HCT116 (cell line): ENCODE measurements at regions not wholly inside any gene's neighbourhood (a gene's known extent, or its start where the extent isn't known, plus 50 kb on each side); places are given as distances from the start of the nearest gene placed in this dataset.

Experiments used
- ATAC-seq: fragments of 200-7000 bp; cut with Tn5 transposase; 2 replicates; pipeline ENCODE4 v1.9.1; 2020; ENCODE audit warnings: mild to moderate bottlenecking, moderate library complexity
- BruUV-seq: library from RNA; stranded (reverse); fragments of 400-500 nt; replicated peaks from 2 replicates; lab custom pipeline; 2021; lab: Mats Ljungman, UMichigan
- CTCF ChIA-PET: fragments of 300-600 bp; sonication (Branson Sonifier 250); formaldehyde crosslinking; loops from one replicate; lab custom pipeline; 2021; ENCODE audit warnings: antibody characterized with exemption; lab: Charles Lee
- POLR2A ChIA-PET: fragments of 300-600, 350-600 bp; sonication (Branson Sonifier 250); formaldehyde crosslinking; loops from one replicate; lab custom pipeline; 2021; ENCODE audit warnings: antibody characterized with exemption; lab: Charles Lee
- RAD21 ChIA-PET, 2 experiments: fragments of 300-600 bp; sonication (Branson Sonifier 250); formaldehyde crosslinking; loops; one replicate each; lab custom pipeline; 2023; ENCODE audit warnings: low total read pairs in 2 of 2; ENCODE audit not compliant: uncharacterized antibody in 2 of 2, unreplicated experiment in 2 of 2, low non-redundant PET in 1 of 2; lab: Charles Lee
- DNase-seq: peaks from one replicate; pipeline ENCODE4 v3.0.0-alpha.2; 2010; ENCODE audit warnings: low read depth, low spot score
- H2AFZ ChIP-seq: fragments of 200-600 bp; shearing (Covaris generic), sonication (generic); 2 replicates; pipeline ENCODE4 v1.6.1; 2017; ENCODE audit warnings: low read depth, mixed run types, mixed read lengths, antibody characterized with exemption, low read length; ENCODE audit not compliant: poor library complexity, severe bottlenecking
- H3K27ac ChIP-seq: 2 replicates; pipeline ENCODE4 v1.5.1; 2012; ENCODE audit warnings: low read depth, low read length
- H3K27me3 ChIP-seq: fragments of 200-600 bp; sonication (generic); 2 replicates; pipeline ENCODE4 v1.6.1; 2016; ENCODE audit warnings: mixed run types, low read length, mixed read lengths; ENCODE audit not compliant: insufficient read depth
- H3K36me3 ChIP-seq, 2 experiments: fragments of 200-500 bp in 1 of 2; fragments of 200-600 bp in 1 of 2; sonication (Bioruptor generic) in 1 of 2; sonication (generic) in 1 of 2; 2 replicates each; pipeline versions ENCODE4 v1.5.1 to v1.6.1; 2014 to 2016; ENCODE audit warnings: low read length in 2 of 2, inconsistent platforms in 1 of 2, mixed read lengths in 1 of 2, mixed run types in 1 of 2; ENCODE audit not compliant: insufficient read depth in 2 of 2, control insufficient read depth in 1 of 2
- H3K4me1 ChIP-seq, 2 experiments: fragments of 200-600 bp in 1 of 2; sonication (generic) in 1 of 2; 2 replicates each; pipeline versions ENCODE4 v1.5.1 to v1.6.1; 2012 to 2017; ENCODE audit warnings: low read length in 2 of 2, inconsistent platforms in 1 of 2, mild to moderate bottlenecking in 1 of 2, mixed read lengths in 1 of 2, mixed run types in 1 of 2, moderate library complexity in 1 of 2; ENCODE audit not compliant: insufficient read depth in 2 of 2, control insufficient read depth in 1 of 2
- H3K4me2 ChIP-seq: fragments of 200-600 bp; sonication (generic); 2 replicates; pipeline ENCODE4 v1.6.1; 2017; ENCODE audit warnings: mixed run types, low read length, mixed read lengths
- H3K4me3 ChIP-seq, 2 experiments: fragments of 200-600 bp in 1 of 2; sonication (generic) in 1 of 2; replicated peaks in 1 of 2; 2 replicates each; pipeline ENCODE4 v1.5.1; 2011 to 2016; ENCODE audit warnings: low read length in 2 of 2, control low read depth in 1 of 2, low read depth in 1 of 2, mild to moderate bottlenecking in 1 of 2, mixed read lengths in 1 of 2, mixed run types in 1 of 2
- H3K79me2 ChIP-seq: fragments of 200-600 bp; sonication (generic); 2 replicates; pipeline ENCODE4 v1.6.1; 2017; ENCODE audit warnings: mild to moderate bottlenecking, mixed run types, low read length, moderate library complexity, mixed read lengths; ENCODE audit not compliant: insufficient read depth
- H3K9ac ChIP-seq: fragments of 200-600 bp; sonication (generic); 2 replicates; pipeline ENCODE4 v1.6.1; 2016; ENCODE audit warnings: low read length, mixed read lengths
- H3K9me2 ChIP-seq: fragments of 200-600 bp; sonication (generic), shearing (Covaris generic); 2 replicates; pipeline ENCODE4 v1.6.1; 2017; ENCODE audit warnings: mixed run types, mild to moderate bottlenecking, moderate library complexity; ENCODE audit not compliant: insufficient read depth
- H3K9me3 ChIP-seq, 2 experiments: fragments of 200-500 bp in 1 of 2; fragments of 200-600 bp in 1 of 2; sonication (Bioruptor generic) in 1 of 2; sonication (generic) in 1 of 2; 2 replicates each; pipeline ENCODE4 v1.6.1; 2014 to 2017; ENCODE audit warnings: low read length in 2 of 2, mixed read lengths in 2 of 2, inconsistent platforms in 1 of 2, low read depth in 1 of 2, mild to moderate bottlenecking in 1 of 2, mixed run types in 1 of 2, moderate library complexity in 1 of 2; ENCODE audit not compliant: control insufficient read depth in 1 of 2, insufficient read depth in 1 of 2
- H4K20me1 ChIP-seq: fragments of 200-600 bp; sonication (generic), shearing (Covaris generic); 2 replicates; pipeline ENCODE4 v1.6.1; 2017; ENCODE audit warnings: mixed run types, mild to moderate bottlenecking, moderate library complexity; ENCODE audit not compliant: insufficient read depth
- ATF3 ChIP-seq: IDR thresholded peaks from 2 replicates; pipeline ENCODE4 v1.6.1; 2012
- CBX3 ChIP-seq: IDR thresholded peaks from 2 replicates; pipeline ENCODE4 v1.6.1; 2012; ENCODE audit warnings: low read depth
- CEBPB ChIP-seq: IDR thresholded peaks from 2 replicates; pipeline ENCODE4 v1.6.1; 2012; ENCODE audit warnings: low read depth
- ELF1 ChIP-seq: IDR thresholded peaks from 2 replicates; pipeline ENCODE4 v1.6.1; 2012; ENCODE audit warnings: low read depth, borderline replicate concordance
- EZH2 ChIP-seq: fragments of 200-600 bp; sonication (generic); IDR thresholded peaks from 2 replicates; pipeline ENCODE4 v1.6.1; 2017; ENCODE audit warnings: antibody characterized with exemption, mixed run types
- EZH2phosphoT487 ChIP-seq: fragments of 200-600 bp; IDR thresholded peaks from 2 replicates; pipeline ENCODE4 v1.6.1; 2018; ENCODE audit warnings: antibody characterized with exemption, borderline replicate concordance
- MAX ChIP-seq: IDR thresholded peaks from 2 replicates; pipeline ENCODE4 v1.6.1; 2012
- POLR2A ChIP-seq: IDR thresholded peaks from 2 replicates; pipeline ENCODE4 v1.7.0; 2011; ENCODE audit warnings: borderline replicate concordance; ENCODE audit not compliant: insufficient read depth, insufficient read length; ENCODE audit errors: extremely low read depth
- POLR2AphosphoS5 ChIP-seq: IDR thresholded peaks from 2 replicates; pipeline ENCODE4 v1.6.1; 2011; ENCODE audit warnings: mild to moderate bottlenecking, low read depth, low read length, moderate library complexity
- RAD21 ChIP-seq: IDR thresholded peaks from 2 replicates; pipeline ENCODE4 v1.6.1; 2012; ENCODE audit warnings: low read depth, mild to moderate bottlenecking
- SIN3A ChIP-seq: IDR thresholded peaks from 2 replicates; pipeline ENCODE4 v1.6.1; 2012; ENCODE audit warnings: low read depth
- SP1 ChIP-seq: IDR thresholded peaks from 2 replicates; pipeline ENCODE4 v1.6.1; 2012; ENCODE audit warnings: low read depth
- TCF7L2 ChIP-seq: IDR thresholded peaks from 2 replicates; pipeline ENCODE4 v1.7.0; 2011; ENCODE audit warnings: borderline replicate concordance, inconsistent platforms; ENCODE audit not compliant: insufficient read depth, insufficient read length; ENCODE audit errors: extremely low read depth
- YY1 ChIP-seq: IDR thresholded peaks from 2 replicates; pipeline ENCODE4 v1.6.1; 2011; ENCODE audit warnings: low read length, low read depth, moderate library complexity, mild to moderate bottlenecking; ENCODE audit not compliant: insufficient replicate concordance; ENCODE audit errors: extremely low read depth
- ZBTB33 ChIP-seq: IDR thresholded peaks from 2 replicates; pipeline ENCODE4 v1.6.1; 2011; ENCODE audit warnings: mild to moderate bottlenecking, low read length, moderate library complexity; ENCODE audit not compliant: insufficient replicate concordance; ENCODE audit errors: extremely low read depth
- ZFX ChIP-seq: fragments of 450-650 bp; IDR thresholded peaks from 2 replicates; pipeline ENCODE4 v1.6.1; 2017
- intact Hi-C: fragments of 100-400 bp; cut with micrococcal nuclease; formaldehyde crosslinking; loops from 2 replicates; pipeline ENCODE4 v1.10.0; 2022
- TF ChIP-seq, protein P1 (sequence below), 3 experiments: fragments of 200-600 bp in 1 of 3; sonication (generic) in 1 of 3; IDR thresholded peaks in 2 of 3; conservative IDR thresholded peaks in 1 of 3; 2 replicates each; pipeline ENCODE4 v1.5.1; 2012 to 2017; ENCODE audit warnings: low read depth in 2 of 3, low read length in 2 of 3, antibody characterized with exemption in 1 of 3, borderline replicate concordance in 1 of 3, control low read depth in 1 of 3, mild to moderate bottlenecking in 1 of 3, mixed read lengths in 1 of 3, mixed run types in 1 of 3, moderate library complexity in 1 of 3; ENCODE audit not compliant: insufficient read depth in 1 of 3

GRCh38 chr3:118765636-118766305 lies 268.9 kb downstream of the IGSF11 start (continued):
- TF ChIP-seq EZH2 (no peak), RAD21 (no peak)

DNA sequence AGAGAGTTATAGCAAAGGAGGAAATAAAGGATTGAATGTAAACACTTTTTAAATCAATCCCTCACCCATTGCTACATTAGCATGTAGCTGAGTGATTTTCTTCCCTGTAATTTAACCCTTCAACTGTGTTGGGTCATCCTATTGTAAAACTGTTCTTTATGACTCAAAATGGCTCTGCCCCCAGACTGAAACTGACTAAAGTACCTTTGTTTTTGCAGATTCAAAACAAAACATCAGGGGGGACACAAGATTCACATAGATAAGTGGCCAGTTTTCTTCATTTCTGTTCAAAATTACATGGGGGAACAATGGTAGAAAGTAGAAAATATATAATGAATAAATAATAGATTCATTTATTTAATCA lies 268.4 kb downstream of the IGSF11 start:
- H3K36me3 ChIP-seq = peaks cover 2 to 9% of the 10 kb centered on the region in 2 experiments; a peak in 2 of 4 replicates
- CTCF ChIA-PET = no interaction called here
- ATAC-seq (no peak), DNase-seq (no peak)
- H3K4me3 ChIP-seq = no peak overlapping the region
- POLR2A ChIA-PET = no interaction called here
- no peaks in the 10 kb centered on the region for H3K4me1 ChIP-seq
- H3K9ac ChIP-seq = no peak overlapping the region
- H3K9me3 ChIP-seq = no peaks in the 10 kb centered on the region
- no peaks in the 10 kb centered on the region for H3K27me3 ChIP-seq
- H3K9me2 ChIP-seq = no peaks in the 10 kb centered on the region
- peaks cover 20% of the 10 kb centered on the region; the same call in 1 of the 2 replicates for H3K79me2 ChIP-seq
- BruUV-seq = no TSS peak
- intact Hi-C loops = no loop called here
- H4K20me1 ChIP-seq = no peaks in the 10 kb centered on the region
- TF ChIP-seq SIN3A (no peak), EZH2phosphoT487 (no peak), CBX3 (no peak), MAX (no peak), ZFX (no peak), ZBTB33 (no peak), YY1 (no peak), EZH2 (no peak), RAD21 (no peak), SP1 (no peak), ATF3 (no peak), ELF1 (no peak), POLR2A (no peak), POLR2AphosphoS5 (no peak), TCF7L2 (no peak), CEBPB (no peak)
- TF ChIP-seq, protein P1, sequence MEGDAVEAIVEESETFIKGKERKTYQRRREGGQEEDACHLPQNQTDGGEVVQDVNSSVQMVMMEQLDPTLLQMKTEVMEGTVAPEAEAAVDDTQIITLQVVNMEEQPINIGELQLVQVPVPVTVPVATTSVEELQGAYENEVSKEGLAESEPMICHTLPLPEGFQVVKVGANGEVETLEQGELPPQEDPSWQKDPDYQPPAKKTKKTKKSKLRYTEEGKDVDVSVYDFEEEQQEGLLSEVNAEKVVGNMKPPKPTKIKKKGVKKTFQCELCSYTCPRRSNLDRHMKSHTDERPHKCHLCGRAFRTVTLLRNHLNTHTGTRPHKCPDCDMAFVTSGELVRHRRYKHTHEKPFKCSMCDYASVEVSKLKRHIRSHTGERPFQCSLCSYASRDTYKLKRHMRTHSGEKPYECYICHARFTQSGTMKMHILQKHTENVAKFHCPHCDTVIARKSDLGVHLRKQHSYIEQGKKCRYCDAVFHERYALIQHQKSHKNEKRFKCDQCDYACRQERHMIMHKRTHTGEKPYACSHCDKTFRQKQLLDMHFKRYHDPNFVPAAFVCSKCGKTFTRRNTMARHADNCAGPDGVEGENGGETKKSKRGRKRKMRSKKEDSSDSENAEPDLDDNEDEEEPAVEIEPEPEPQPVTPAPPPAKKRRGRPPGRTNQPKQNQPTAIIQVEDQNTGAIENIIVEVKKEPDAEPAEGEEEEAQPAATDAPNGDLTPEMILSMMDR (IDR thresholded peaks at IDR 0.05 in 2 of 3, conservative IDR thresholded peaks at IDR 0.05 in 1 of 3; ENCODE audit: borderline replicate concordance in 1 of 3, insufficient read depth in 1 of 3, low read depth in 2 of 3, low read length in 2 of 3) = no peak
- H3K27ac ChIP-seq = no peak overlapping the region
- H2AFZ ChIP-seq = no peak overlapping the region
- H3K4me2 ChIP-seq = no peak overlapping the region
- RAD21 ChIA-PET = no interaction called here
